Keratinocyte (primary cell): ENCODE measurements at regions not wholly inside any gene's neighbourhood (a gene's known extent, or its start where the extent isn't known, plus 50 kb on each side); places are given as distances from the start of the nearest gene placed in this dataset.

Source experiments
- CTCF ChIP-seq, 3 experiments: IDR thresholded peaks in 1 of 3; conservative IDR thresholded peaks in 1 of 3; optimal IDR thresholded peaks in 1 of 3; 2 replicates in 2 of 3; 3 replicates in 1 of 3; pipeline versions ENCODE3 to v1.5.1; 2011; ENCODE audit warnings: low read length in 3 of 3, mild to moderate bottlenecking in 3 of 3, moderate library complexity in 2 of 3, control low read depth in 1 of 3, inconsistent platforms in 1 of 3; ENCODE audit not compliant: insufficient read depth in 2 of 3; ENCODE audit errors: extremely low read depth in 1 of 3
- EZH2 ChIP-seq: IDR thresholded peaks from one replicate; pipeline ENCODE4 v1.6.1; 2012; ENCODE audit warnings: inconsistent platforms, mild to moderate bottlenecking, low read length, moderate library complexity

- TF ChIP-seq CTCF (optimal IDR thresholded peaks at IDR 0.05 in 1 of 3, IDR thresholded peaks at IDR 0.05 in 1 of 3, conservative IDR thresholded peaks at IDR 0.05 in 1 of 3; ENCODE audit: extremely low read depth in 1 of 3, insufficient read depth in 2 of 3, low read length in 3 of 3) (no peak), EZH2 (no peak)
These were observed 127.7 kb upstream of the CAMK1G start for GRCh38 chr1:209455661-209456358.
